ENCODE measurements at regions not wholly inside any gene's neighbourhood (a gene's known extent, or its start where the extent isn't known, plus 50 kb on each side); places are given as distances from the start of the nearest gene placed in this dataset.

- DNase-seq = no peak
Observed at GRCh38 chr17:45730192-45730591, 53.9 kb upstream of the CRHR1 start.

GRCh38 chr17:45731459-45731858, 52.7 kb upstream of the CRHR1 start:
- no peak for DNase-seq

GRCh38 chr17:45732926-45733505, 51.1 kb upstream of the CRHR1 start:
- no peak for DNase-seq

- no peak for DNase-seq
Observed at GRCh38 chr17:45733781-45734180, 50.3 kb upstream of the CRHR1 start.

Data from NCI-H1092 treated with DMSO at 0.1 percent for 48 hours (cell line).